ENCODE measurements at regions not wholly inside any gene's neighbourhood (a gene's known extent, or its start where the extent isn't known, plus 50 kb on each side); places are given as distances from the start of the nearest gene placed in this dataset.

- no peak for DNase-seq
Measured at GRCh38 chr1:56304975-56305374, 274.4 kb downstream of the PLPP3 start.

GRCh38 chr1:56303805-56304204 is 275.6 kb downstream of the PLPP3 start:
- no peak for DNase-seq

- no peak for DNase-seq
Measured at GRCh38 chr1:56302878-56303277, 276.5 kb downstream of the PLPP3 start.

- DNase-seq, result no peak
Measured at GRCh38 chr1:56301791-56302190, 277.6 kb downstream of the PLPP3 start.

- DNase-seq, result no peak
Measured at GRCh38 chr1:56300836-56301235, 278.5 kb downstream of the PLPP3 start.

- DNase-seq, result no peak
Measured at GRCh38 chr1:56298866-56299265, 280.5 kb downstream of the PLPP3 start.

- DNase-seq, result no peak
Measured at GRCh38 chr1:56297904-56298303, 281.5 kb downstream of the PLPP3 start.

- DNase-seq, result no peak
Measured at GRCh38 chr1:56297208-56297607, 282.2 kb downstream of the PLPP3 start.

GRCh38 chr1:56295949-56296929 is 283.1 kb downstream of the PLPP3 start:
- DNase-seq, result no peak

- DNase-seq, result no peak
Measured at GRCh38 chr1:56291374-56291919, 287.9 kb downstream of the PLPP3 start.

GRCh38 chr1:56289260-56289659 is 290.1 kb downstream of the PLPP3 start:
- DNase-seq, result no peak

GRCh38 chr1:56287721-56288120 is 291.6 kb downstream of the PLPP3 start:
- DNase-seq, result no peak

- no peak for DNase-seq
Measured at GRCh38 chr1:56286956-56287355, 292.4 kb downstream of the PLPP3 start.

GRCh38 chr1:56286506-56286905 is 292.9 kb downstream of the PLPP3 start:
- no peak for DNase-seq

- DNase-seq, result no peak
Measured at GRCh38 chr1:56285554-56286402, 293.6 kb downstream of the PLPP3 start.

- no peak for DNase-seq
Measured at GRCh38 chr1:56284928-56285327, 294.4 kb downstream of the PLPP3 start.

- no peak for DNase-seq
Measured at GRCh38 chr1:56278061-56278460, 301.3 kb downstream of the PLPP3 start.

GRCh38 chr1:56268519-56269140 is 310.7 kb downstream of the PLPP3 start:
- no peak for DNase-seq

GRCh38 chr1:56267611-56268010 is 311.8 kb downstream of the PLPP3 start:
- DNase-seq, result no peak

GRCh38 chr1:56266359-56266758 is 313.0 kb downstream of the PLPP3 start:
- DNase-seq, result no peak

GRCh38 chr1:56265216-56265615 is 314.1 kb downstream of the PLPP3 start:
- no peak for DNase-seq

- no peak for DNase-seq
Measured at GRCh38 chr1:56263908-56264307, 315.5 kb downstream of the PLPP3 start.

- DNase-seq, result no peak
Measured at GRCh38 chr1:56258371-56258770, 321.0 kb downstream of the PLPP3 start.
